SK-N-SH treated with all-trans-retinoic acid at 6 μM for 48 hours (cell line): ENCODE measurements at regions not wholly inside any gene's neighbourhood (a gene's known extent, or its start where the extent isn't known, plus 50 kb on each side); places are given as distances from the start of the nearest gene placed in this dataset.

Experiments used
- ATAC-seq: fragments of 200-7000 bp; cut with Tn5 transposase; 3 replicates; pipeline ENCODE4 v1.9.1; 2020; ENCODE audit warnings: mild to moderate bottlenecking, moderate library complexity
- ARNTL ChIP-seq: fragments of 450-650 bp; formaldehyde crosslinking; IDR thresholded peaks from 2 replicates; pipeline ENCODE4 v1.5.0; 2020; ENCODE audit warnings: low read depth, mild to moderate bottlenecking, moderate library complexity, borderline replicate concordance
- BACH2 ChIP-seq: fragments of 250-450 bp; sonication (Bioruptor Pico); IDR thresholded peaks from 2 replicates; pipeline ENCODE4 v1.9.0; 2021; ENCODE audit warnings: mild to moderate bottlenecking, borderline replicate concordance
- CREB5 ChIP-seq: fragments of 250-450 bp; sonication (Bioruptor Pico); IDR thresholded peaks from 2 replicates; pipeline ENCODE4 v1.5.1; 2020; ENCODE audit warnings: low read depth, mild to moderate bottlenecking, moderate library complexity
- CSDC2 ChIP-seq: fragments of 250-450 bp; sonication (Bioruptor Pico); IDR thresholded peaks from 2 replicates; pipeline ENCODE4 v1.5.0; 2020; ENCODE audit warnings: mild to moderate bottlenecking, moderate library complexity
- CSRNP3 ChIP-seq: fragments of 250-450 bp; sonication (Bioruptor Pico); IDR thresholded peaks from 2 replicates; pipeline ENCODE4 v1.5.1; 2021; ENCODE audit warnings: mild to moderate bottlenecking, moderate library complexity
- ESRRG ChIP-seq: fragments of 250-450 bp; sonication (Bioruptor Pico); IDR thresholded peaks from 2 replicates; pipeline ENCODE4 v1.6.1; 2021; ENCODE audit warnings: mild to moderate bottlenecking
- GLIS3 ChIP-seq: fragments of 250-450 bp; sonication (Bioruptor Pico); IDR thresholded peaks from 2 replicates; pipeline ENCODE4 v1.5.0; 2020; ENCODE audit warnings: mild to moderate bottlenecking, moderate library complexity
- ISL1 ChIP-seq: fragments of 250-450 bp; sonication (Bioruptor Pico); IDR thresholded peaks from 2 replicates; pipeline ENCODE4 v2.1.2; 2022; ENCODE audit warnings: mild to moderate bottlenecking, moderate library complexity
- OSR1 ChIP-seq: fragments of 250-450 bp; sonication (Bioruptor Pico); IDR thresholded peaks from 2 replicates; pipeline ENCODE4 v1.8.0; 2022; ENCODE audit warnings: moderate library complexity, mild to moderate bottlenecking, inconsistent platforms
- PATZ1 ChIP-seq: fragments of 250-450 bp; sonication (Bioruptor Pico); IDR thresholded peaks from 2 replicates; pipeline ENCODE4 v1.8.0; 2020; ENCODE audit warnings: mild to moderate bottlenecking, moderate library complexity, borderline replicate concordance
- POU6F1 ChIP-seq: fragments of 250-450 bp; sonication (Bioruptor Pico); IDR thresholded peaks from 2 replicates; pipeline ENCODE4 v1.8.0; 2021; ENCODE audit warnings: low read depth, mild to moderate bottlenecking, moderate library complexity, borderline replicate concordance
- RARB ChIP-seq: fragments of 250-450 bp; sonication (Bioruptor Pico); IDR thresholded peaks from 2 replicates; pipeline ENCODE4 v1.8.0; 2021; ENCODE audit warnings: mild to moderate bottlenecking, moderate library complexity
- SNAI2 ChIP-seq: fragments of 250-450 bp; sonication (Bioruptor Pico); IDR thresholded peaks from 2 replicates; pipeline ENCODE4 v1.5.0; 2020; ENCODE audit warnings: mild to moderate bottlenecking, moderate library complexity
- TCF4 ChIP-seq: fragments of 250-450 bp; sonication (Bioruptor Pico); IDR thresholded peaks from 2 replicates; pipeline ENCODE4 v1.8.0; 2021; ENCODE audit warnings: mild to moderate bottlenecking, moderate library complexity, borderline replicate concordance
- TOX ChIP-seq: fragments of 250-450 bp; sonication (Bioruptor Pico); IDR thresholded peaks from 2 replicates; pipeline ENCODE4 v1.8.0; 2021; ENCODE audit warnings: mild to moderate bottlenecking, moderate library complexity, borderline replicate concordance
- TSHZ2 ChIP-seq: fragments of 250-450 bp; sonication (Bioruptor Pico); IDR thresholded peaks from 2 replicates; pipeline ENCODE4 v1.5.0; 2020; ENCODE audit warnings: mild to moderate bottlenecking, moderate library complexity
- ZC3H10 ChIP-seq: fragments of 250-450 bp; sonication (Bioruptor Pico); IDR thresholded peaks from 2 replicates; pipeline ENCODE4 v1.5.1; 2021; ENCODE audit warnings: mild to moderate bottlenecking, moderate library complexity
- ZFP3 ChIP-seq: fragments of 250-450 bp; sonication (Bioruptor Pico); IDR thresholded peaks from 2 replicates; pipeline ENCODE4 v1.5.0; 2020; ENCODE audit warnings: mild to moderate bottlenecking, moderate library complexity
- ZFP30 ChIP-seq: fragments of 450-650 bp; formaldehyde crosslinking; IDR thresholded peaks from 2 replicates; pipeline ENCODE4 v1.5.0; 2022; ENCODE audit warnings: mild to moderate bottlenecking, moderate library complexity
- ZNF565 ChIP-seq: fragments of 450-650 bp; formaldehyde crosslinking; conservative IDR thresholded peaks from 2 replicates; pipeline ENCODE4 v1.5.0; 2020; ENCODE audit warnings: low read depth, mild to moderate bottlenecking, moderate library complexity
- ZNF70 ChIP-seq: fragments of 450-650 bp; formaldehyde crosslinking; IDR thresholded peaks from 2 replicates; pipeline ENCODE4 v1.5.0; 2020; ENCODE audit warnings: mild to moderate bottlenecking, moderate library complexity

- TF ChIP-seq RARB (CRISPR knock-in tag) (no peak), ZFP3 (CRISPR knock-in tag) (0 out of 2 replicates have a peak, but pooled peaks have one; percentile 41)
- TF ChIP-seq, all 23 proteins: peak for 1
- peak; percentile 70 for ATAC-seq
These were observed 138.6 kb upstream of the AKR1E2 start for GRCh38 chr10:4687397-4687796.

- TF ChIP-seq TCF4 (CRISPR knock-in tag) (no peak), ISL1 (CRISPR knock-in tag) (peak; percentile 45; the same call in 1 of the 2 replicates), ESRRG (CRISPR knock-in tag) (no peak)
- peak; percentile 80 for ATAC-seq
These were observed 139.4 kb upstream of the AKR1E2 start for GRCh38 chr10:4686644-4686996.

GRCh38 chr10:4685904-4686643, 139.9 kb upstream of the AKR1E2 start:
- no peak for TF ChIP-seq CSRNP3
- no peak for TF ChIP-seq ZC3H10 (CRISPR knock-in tag)
- TF ChIP-seq BACH2: no peak
- ATAC-seq: peak; percentile 43

- ATAC-seq: no peak
- TF ChIP-seq TCF4 (CRISPR knock-in tag) (no peak), ZFP30 (CRISPR knock-in tag) (no peak), POU6F1 (CRISPR knock-in tag) (no peak), GLIS3 (CRISPR knock-in tag) (no peak), ARNTL (CRISPR knock-in tag) (no peak), ZNF565 (CRISPR knock-in tag) (no peak), CSDC2 (CRISPR knock-in tag) (no peak), ZNF70 (CRISPR knock-in tag) (no peak), PATZ1 (CRISPR knock-in tag) (no peak), ISL1 (CRISPR knock-in tag) (no peak), ZC3H10 (CRISPR knock-in tag) (no peak), ESRRG (CRISPR knock-in tag) (no peak), TSHZ2 (no peak), CSRNP3 (no peak), OSR1 (CRISPR knock-in tag) (no peak), SNAI2 (no peak), TOX (CRISPR knock-in tag) (no peak), CREB5 (CRISPR knock-in tag) (no peak), ZFP3 (CRISPR knock-in tag) (no peak), RARB (CRISPR knock-in tag) (no peak)
These were observed 140.5 kb upstream of the AKR1E2 start for GRCh38 chr10:4685491-4685890.
